ENCODE measurements at regions not wholly inside any gene's neighbourhood (a gene's known extent, or its start where the extent isn't known, plus 50 kb on each side); places are given as distances from the start of the nearest gene placed in this dataset.

GRCh38 chr5:118447350-118447749 is 541.0 kb downstream of the DTWD2 start:
- TF ChIP-seq CTCF (optimal IDR thresholded peaks at IDR 0.05 in 1 of 3, IDR thresholded peaks at IDR 0.05 in 1 of 3, conservative IDR thresholded peaks at IDR 0.05 in 1 of 3; ENCODE audit: extremely low read depth in 1 of 3, insufficient read depth in 2 of 3, low read length in 3 of 3) (no peak), EZH2 (IDR thresholded peaks at IDR 0.05; ENCODE audit: low read length) (no peak)

Measured in keratinocyte (primary cell).